ENCODE measurements at regions not wholly inside any gene's neighbourhood (a gene's known extent, or its start where the extent isn't known, plus 50 kb on each side); places are given as distances from the start of the nearest gene placed in this dataset.

DNA sequence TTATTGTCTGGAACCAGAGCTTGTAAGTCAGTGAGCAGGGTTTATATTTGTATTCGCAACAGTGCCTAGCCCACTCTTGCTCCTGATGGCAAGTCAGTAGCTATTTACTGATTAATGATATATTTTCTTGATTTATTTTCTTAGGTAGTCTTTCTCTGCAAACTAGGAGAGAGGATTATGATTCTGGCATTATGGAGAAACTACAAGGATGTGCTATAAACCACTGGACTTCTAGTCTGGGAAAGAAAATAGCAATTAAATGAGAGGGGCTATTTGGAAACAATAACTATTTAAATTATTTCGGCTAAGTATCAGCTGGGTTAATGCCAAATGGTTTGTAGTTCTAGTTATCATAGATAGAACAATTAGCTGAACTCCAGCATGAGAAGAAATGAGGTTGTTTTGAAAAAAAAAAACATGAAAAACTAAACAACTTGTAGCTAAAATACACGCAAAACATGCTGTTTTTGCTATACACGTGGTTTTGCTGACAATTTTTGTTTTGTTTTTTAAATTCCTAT, 304.9 kb upstream of the TCF21 start:
- no peak for DNase-seq (ENCODE audit: low spot score)

GRCh38 chr6:133584823-133585222, 304.1 kb upstream of the TCF21 start:
- DNase-seq (ENCODE audit: low spot score): no peak

DNA sequence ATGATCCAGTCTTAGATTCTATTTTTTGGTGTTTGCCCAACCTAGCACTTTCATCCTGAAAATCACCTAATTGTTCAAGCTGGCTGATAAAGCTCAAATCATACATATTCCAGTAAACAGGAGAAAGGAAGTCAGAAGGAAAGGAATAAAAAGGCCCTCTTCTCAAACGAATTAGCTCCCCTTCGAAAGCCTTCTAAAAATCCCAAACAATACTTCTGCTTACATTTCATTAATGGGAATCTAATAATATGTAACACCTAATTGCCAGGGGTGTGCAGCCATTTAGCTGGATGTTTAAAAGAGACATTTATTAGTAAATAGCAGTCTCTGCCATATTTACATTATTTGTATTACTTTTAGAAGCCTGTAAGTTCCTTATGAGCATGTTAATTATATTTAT, 302.9 kb upstream of the TCF21 start:
- DNase-seq (ENCODE audit: low spot score): no peak

DNA sequence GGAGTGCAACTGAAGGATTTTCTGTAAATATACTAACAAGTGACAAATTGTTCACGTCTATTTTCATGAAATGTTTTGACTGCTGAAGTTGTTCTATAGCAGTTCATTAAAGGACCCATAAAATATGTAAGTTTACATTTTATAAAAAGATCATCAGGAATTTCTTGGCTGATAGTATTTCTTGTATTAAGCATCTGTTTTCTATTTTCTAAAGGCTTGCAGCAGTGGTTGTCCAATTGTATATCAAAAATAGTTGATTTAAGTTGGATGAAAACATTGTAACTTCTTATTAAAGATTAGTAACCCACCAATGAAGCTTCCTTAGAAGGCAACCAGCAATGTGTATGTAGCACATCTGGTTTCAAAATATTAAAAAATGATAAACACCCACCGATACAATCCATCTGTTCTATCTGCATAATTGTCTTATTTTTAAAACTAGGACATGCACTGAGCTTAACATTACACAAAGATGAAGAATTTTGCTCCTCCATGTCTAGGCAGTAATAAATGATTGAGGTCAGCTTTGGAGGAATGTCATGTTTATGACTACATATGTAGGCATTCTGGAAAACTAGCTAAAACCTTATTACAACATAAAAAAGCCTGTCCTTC, 301.3 kb upstream of the TCF21 start:
- no peak for DNase-seq (ENCODE audit: low spot score)

GRCh38 chr6:133590196-133590595, 298.7 kb upstream of the TCF21 start:
- no peak for DNase-seq (ENCODE audit: low spot score)

DNA sequence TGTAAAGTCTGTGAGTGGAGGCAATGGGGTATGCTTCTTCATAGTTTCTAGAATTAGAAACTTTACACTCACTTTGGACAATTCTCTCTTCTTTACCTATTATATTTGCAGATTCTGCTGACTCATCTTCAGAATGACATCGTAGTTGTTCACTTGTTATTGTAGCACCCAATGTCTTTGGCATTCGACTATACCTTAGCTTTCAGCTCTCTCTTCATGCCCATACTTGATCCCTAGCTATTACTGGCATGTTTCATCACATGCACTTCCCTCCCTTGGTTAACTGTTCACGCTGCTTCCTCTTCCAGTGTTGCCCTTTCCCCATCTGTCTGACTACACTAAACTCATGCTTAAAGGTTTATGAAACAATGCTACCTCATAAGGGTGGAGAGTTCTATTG, 298.1 kb upstream of the TCF21 start:
- DNase-seq (ENCODE audit: low spot score): no peak

- DNase-seq (ENCODE audit: low spot score): no peak
Measured at GRCh38 chr6:133591275-133591674, 297.6 kb upstream of the TCF21 start.

DNA sequence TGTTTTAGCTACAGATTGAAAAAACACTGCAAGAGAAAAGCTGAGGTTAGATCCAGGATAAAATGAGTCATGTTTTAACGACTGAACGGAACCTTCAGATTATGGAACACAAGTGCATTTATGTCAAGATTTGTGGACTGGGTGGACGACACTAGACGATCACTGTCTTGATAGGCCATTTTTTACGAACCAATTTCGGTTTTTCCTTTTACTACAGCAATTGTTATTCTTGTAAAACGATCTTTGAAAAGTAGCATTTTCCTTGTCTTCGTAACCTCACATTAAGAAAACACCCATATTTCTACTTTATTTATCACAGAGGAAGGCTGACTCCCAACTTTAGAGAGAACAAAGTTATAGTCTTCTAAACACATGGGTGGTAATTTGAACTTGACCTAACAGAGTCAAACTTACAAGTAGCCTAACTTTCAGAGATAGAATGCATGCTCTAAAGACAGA, 294.2 kb upstream of the TCF21 start:
- DNase-seq (ENCODE audit: low spot score): no peak

GRCh38 chr6:133595111-133595761, 293.7 kb upstream of the TCF21 start:
- DNase-seq (ENCODE audit: low spot score): no peak

DNA sequence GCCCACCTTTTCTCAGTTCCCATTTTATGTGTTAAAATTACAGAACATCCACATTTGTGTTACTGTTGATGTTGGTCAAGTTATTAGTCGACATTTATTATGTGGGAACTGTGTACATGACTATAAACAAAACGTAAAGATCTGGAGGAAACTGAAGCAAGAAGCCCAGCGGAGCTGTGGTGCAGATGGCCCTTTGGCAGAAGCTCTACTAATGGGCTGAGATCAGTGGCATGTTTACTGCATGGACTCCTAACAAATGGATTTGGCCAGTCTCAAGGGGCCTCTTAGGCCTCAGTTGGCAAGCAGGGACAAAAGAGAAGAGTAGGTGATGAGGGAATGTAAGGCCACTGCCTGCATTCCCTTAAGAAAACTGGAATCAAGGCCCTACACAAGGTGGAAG, 282.1 kb upstream of the TCF21 start:
- no peak for DNase-seq (ENCODE audit: low spot score)

DNA sequence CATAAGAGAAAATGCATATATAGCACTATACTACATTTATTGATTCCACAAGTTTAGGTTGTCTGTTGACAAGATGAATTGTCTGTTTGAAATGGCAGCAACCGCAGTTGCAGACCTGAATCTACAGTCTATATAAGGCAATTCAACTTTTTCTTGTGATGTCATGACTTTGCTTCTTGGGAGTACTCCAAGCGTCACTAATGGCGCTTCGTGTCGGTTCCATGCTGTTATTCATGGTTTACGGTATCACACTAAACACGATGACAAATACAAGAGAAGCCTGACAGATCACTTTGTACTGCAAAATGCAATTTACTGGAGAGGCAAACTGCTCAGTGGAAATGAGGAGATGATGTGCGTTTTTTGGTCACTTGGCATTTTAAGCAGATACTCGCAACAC, 280.3 kb upstream of the TCF21 start:
- DNase-seq (ENCODE audit: low spot score): no peak

DNA sequence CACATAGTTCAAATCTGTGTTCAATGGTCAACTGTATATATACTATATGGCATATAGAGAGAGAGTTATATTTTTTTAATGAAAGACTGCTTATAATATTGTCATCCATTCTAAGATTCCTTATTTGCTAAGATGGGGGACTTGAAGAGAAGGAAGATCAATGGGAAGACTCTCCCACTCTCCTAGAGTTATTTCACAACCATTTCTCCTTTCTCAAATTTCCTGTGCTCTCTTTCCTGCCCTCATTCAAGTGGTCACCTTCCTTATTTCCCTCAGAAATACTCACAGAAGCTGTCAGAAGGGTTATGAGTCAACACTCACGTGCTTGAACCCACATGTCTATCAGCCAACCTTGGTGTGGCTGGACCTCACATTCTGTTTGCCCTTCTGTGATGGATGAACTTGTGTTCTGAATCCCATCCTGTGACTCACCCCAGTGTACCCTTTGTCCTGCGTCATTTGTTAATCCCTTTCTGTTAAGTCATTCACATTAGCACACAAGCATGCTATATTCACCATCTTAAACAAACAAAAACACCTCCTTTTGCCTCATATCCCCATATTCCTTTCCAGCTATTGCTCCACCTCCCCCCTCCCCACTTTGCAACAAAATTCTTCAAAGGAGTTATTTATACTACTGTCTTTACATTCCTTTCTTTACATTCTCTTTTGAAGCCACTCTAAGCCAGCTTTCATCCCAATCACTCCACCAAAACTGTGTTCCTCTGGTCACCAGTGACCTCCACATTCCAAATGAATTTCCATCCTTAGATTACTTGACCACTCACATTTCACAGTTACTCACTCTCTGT, 279.3 kb upstream of the TCF21 start:
- no peak for DNase-seq (ENCODE audit: low spot score)

- DNase-seq (ENCODE audit: low spot score): no peak
Measured at GRCh38 chr6:133610227-133610840, 278.6 kb upstream of the TCF21 start.

DNA sequence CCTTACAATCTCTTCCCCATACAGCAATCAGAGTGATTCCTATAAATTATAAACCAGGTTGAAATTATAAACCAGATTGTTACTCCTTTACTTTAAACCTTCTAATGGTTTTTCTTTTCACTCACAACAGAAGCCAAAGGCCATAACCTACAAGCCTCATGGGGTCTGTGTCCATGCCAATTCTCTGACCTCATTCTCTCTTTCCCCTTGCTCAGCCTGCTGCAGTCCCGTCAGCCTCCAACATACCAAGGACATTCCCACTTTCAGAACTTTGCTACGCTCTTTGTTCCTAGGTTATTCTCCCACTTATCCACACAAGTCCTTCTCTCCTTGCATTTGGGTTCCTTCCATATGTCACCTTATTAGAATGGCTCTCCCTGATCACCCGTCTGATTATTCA, 277.9 kb upstream of the TCF21 start:
- DNase-seq (ENCODE audit: low spot score): no peak

DNA sequence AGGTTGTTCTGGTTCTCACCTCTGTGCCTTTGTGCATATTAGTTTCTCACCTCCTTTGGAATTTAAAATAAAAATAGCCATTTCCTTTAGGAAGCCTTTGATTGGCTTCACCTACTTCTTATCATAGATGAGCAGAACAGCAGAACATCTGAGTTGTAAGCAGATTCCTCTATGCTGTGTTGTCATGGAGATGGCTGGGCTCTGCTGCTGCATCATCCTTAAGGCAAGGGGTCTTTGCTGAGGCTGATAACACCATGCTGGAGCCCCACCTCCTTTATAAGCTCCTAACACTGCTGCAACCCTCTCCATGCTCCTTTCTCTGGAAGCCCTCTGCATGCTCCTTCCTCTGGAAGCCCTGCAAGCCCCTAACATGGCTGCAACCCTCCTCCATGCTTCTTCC, 276.5 kb upstream of the TCF21 start:
- DNase-seq (ENCODE audit: low spot score): no peak

GRCh38 chr6:133613211-133613610, 275.7 kb upstream of the TCF21 start:
- no peak for DNase-seq (ENCODE audit: low spot score)

DNA sequence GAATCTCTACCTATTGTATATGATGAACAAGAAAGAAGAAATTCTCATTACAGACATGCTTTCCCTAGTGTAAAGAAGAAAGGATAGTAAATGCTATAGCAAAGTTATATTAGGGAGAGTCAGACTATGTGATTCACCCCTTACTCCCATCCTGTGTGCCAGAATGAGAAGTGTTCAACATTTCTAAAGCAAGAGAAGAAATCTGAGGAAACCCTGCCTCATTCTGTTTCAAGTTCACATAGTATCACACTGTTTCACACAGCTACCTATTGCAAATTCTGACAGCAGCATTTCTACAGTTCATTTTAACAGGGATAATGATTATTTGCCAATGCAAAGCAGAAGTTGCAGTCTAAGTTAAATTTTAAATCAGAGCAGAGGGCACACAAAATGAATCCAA, 267.2 kb upstream of the TCF21 start:
- no peak for DNase-seq (ENCODE audit: low spot score)

DNA sequence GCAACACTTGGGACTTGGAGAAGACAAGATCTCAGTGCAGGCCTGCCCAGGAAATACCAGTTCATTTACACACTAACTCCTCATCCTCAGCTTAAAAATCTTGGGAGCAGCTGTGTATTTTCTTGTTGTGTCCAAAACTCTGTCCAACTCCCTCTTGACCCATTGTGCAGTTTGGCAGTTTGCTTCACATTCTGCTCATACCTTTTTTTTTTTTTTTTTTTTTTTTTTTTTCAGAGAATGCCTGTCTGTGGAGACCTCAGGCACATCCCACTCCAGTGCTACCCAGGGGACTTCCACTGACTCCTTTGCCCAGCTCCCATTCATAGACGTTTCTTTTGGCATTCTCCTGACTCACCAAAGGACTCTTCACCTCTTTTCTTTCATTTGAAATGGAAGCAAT, 265.8 kb upstream of the TCF21 start:
- DNase-seq (ENCODE audit: low spot score): no peak

- no peak for DNase-seq (ENCODE audit: low spot score)
Measured at GRCh38 chr6:133623621-133624020, 265.3 kb upstream of the TCF21 start.

DNA sequence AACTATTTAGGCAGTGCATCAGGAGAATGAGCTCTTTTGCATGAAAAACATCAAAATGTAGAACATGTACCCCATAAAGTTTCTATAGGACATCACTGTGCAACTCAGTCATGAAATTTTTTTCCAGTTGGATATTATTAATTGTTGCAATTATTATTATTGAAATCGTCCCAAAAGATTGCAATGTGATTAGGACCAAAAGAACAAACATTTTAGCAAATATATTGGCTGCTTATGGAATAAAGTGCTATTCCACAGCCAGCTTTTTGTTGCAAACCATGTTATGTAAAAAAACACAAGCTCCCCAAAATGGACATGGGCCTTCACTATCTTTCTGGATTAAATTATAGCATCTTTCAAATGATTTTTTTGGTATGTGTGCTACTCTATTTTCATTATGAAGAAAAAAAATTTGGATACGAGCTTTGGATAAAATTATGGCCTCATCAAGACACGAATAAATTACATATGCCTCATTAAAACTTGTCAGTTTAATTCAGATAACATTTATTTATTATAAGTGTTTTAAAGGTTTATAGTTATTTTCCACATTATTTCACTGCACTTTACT, 262.7 kb upstream of the TCF21 start:
- no peak for DNase-seq (ENCODE audit: low spot score)

GRCh38 chr6:133629970-133630369, 258.9 kb upstream of the TCF21 start:
- DNase-seq (ENCODE audit: low spot score): no peak

- no peak for DNase-seq (ENCODE audit: low spot score)
Measured at GRCh38 chr6:133630651-133631050, 258.3 kb upstream of the TCF21 start.
